Neuronal stem cell (in vitro differentiated cells): ENCODE measurements at regions not wholly inside any gene's neighbourhood (a gene's known extent, or its start where the extent isn't known, plus 50 kb on each side); places are given as distances from the start of the nearest gene placed in this dataset.

Source experiments
- DNase-seq: peaks from one replicate; pipeline ENCODE4 v3.0.0-alpha.2; 2013; ENCODE audit warnings: low spot score
- H2AFZ ChIP-seq: one replicate; pipeline ENCODE4 v1.6.1; 2013; ENCODE audit warnings: mild to moderate bottlenecking, low read length, inconsistent platforms
- H2AK5ac ChIP-seq: 2 replicates; pipeline ENCODE4 v1.6.1; 2013; ENCODE audit warnings: low read depth, mild to moderate bottlenecking, inconsistent platforms, low read length, moderate library complexity, mixed read lengths
- H2BK120ac ChIP-seq: 2 replicates; pipeline ENCODE4 v1.6.1; 2013; ENCODE audit warnings: low read depth, mild to moderate bottlenecking, inconsistent platforms, low read length, moderate library complexity, mixed read lengths
- H2BK12ac ChIP-seq: one replicate; pipeline ENCODE4 v1.6.1; 2013; ENCODE audit warnings: low read length, inconsistent platforms
- H2BK15ac ChIP-seq: 2 replicates; pipeline ENCODE4 v1.6.1; 2013; ENCODE audit warnings: mild to moderate bottlenecking, low read length, inconsistent platforms, mixed read lengths
- H2BK5ac ChIP-seq: one replicate; pipeline ENCODE4 v1.6.1; 2013; ENCODE audit warnings: inconsistent platforms, mild to moderate bottlenecking, low read length, moderate library complexity
- H3K14ac ChIP-seq: one replicate; pipeline ENCODE4 v1.6.1; 2013; ENCODE audit warnings: low read length, inconsistent platforms
- H3K18ac ChIP-seq: 2 replicates; pipeline ENCODE4 v1.6.1; 2013; ENCODE audit warnings: low read length, inconsistent platforms
- H3K23ac ChIP-seq: 2 replicates; pipeline ENCODE4 v1.6.1; 2013; ENCODE audit warnings: low read depth, mild to moderate bottlenecking, mixed read lengths, low read length, inconsistent platforms; ENCODE audit not compliant: poor library complexity
- H3K27ac ChIP-seq: replicated peaks from 3 replicates; pipeline ENCODE4 v1.5.1; 2013; ENCODE audit warnings: low read length, inconsistent platforms
- H3K27me3 ChIP-seq, 3 experiments: 2 replicates each; pipeline ENCODE4 v1.6.1; 2013; ENCODE audit warnings: low read length in 3 of 3, mild to moderate bottlenecking in 2 of 3, inconsistent platforms in 1 of 3, low read depth in 1 of 3, mixed read lengths in 1 of 3, moderate library complexity in 1 of 3; ENCODE audit not compliant: control insufficient read depth in 3 of 3, insufficient read depth in 3 of 3
- H3K36me3 ChIP-seq, 2 donors: replicated peaks in 1 of 2; 2 replicates each; pipeline ENCODE4 v1.6.1; 2013; ENCODE audit warnings: low read length in 2 of 2; ENCODE audit not compliant: control insufficient read depth in 2 of 2, insufficient read depth in 2 of 2
- H3K4ac ChIP-seq: 2 replicates; pipeline ENCODE4 v1.6.1; 2013; ENCODE audit warnings: inconsistent platforms, mild to moderate bottlenecking, low read length, moderate library complexity
- H3K4me1 ChIP-seq, 2 donors: 1 replicate in 1 of 2; 2 replicates in 1 of 2; pipeline ENCODE4 v1.6.1; 2013; ENCODE audit warnings: low read length in 2 of 2, low read depth in 1 of 2; ENCODE audit not compliant: control insufficient read depth in 2 of 2, insufficient read depth in 1 of 2
- H3K4me2 ChIP-seq: one replicate; pipeline ENCODE4 v1.6.1; 2013; ENCODE audit warnings: mild to moderate bottlenecking, low read length, inconsistent platforms; ENCODE audit not compliant: insufficient read depth, poor library complexity, severe bottlenecking
- H3K4me3 ChIP-seq, 2 donors: 2 replicates each; pipeline ENCODE4 v1.5.1; 2013; ENCODE audit warnings: low read length in 2 of 2, mild to moderate bottlenecking in 2 of 2, inconsistent platforms in 1 of 2, moderate library complexity in 1 of 2
- H3K79me1 ChIP-seq: one replicate; pipeline ENCODE4 v1.6.1; 2013; ENCODE audit warnings: low read depth, mild to moderate bottlenecking, inconsistent platforms, low read length, moderate library complexity
- H3K9ac ChIP-seq: one replicate; pipeline ENCODE4 v1.6.1; 2013; ENCODE audit warnings: mild to moderate bottlenecking, low read depth, low read length, inconsistent platforms; ENCODE audit not compliant: poor library complexity
- H3K9me3 ChIP-seq, 2 donors: replicated peaks in 1 of 2; 2 replicates each; pipeline versions ENCODE3 to v1.6.1; 2013; ENCODE audit warnings: low read length in 2 of 2, mild to moderate bottlenecking in 2 of 2, inconsistent platforms in 1 of 2, low read depth in 1 of 2, mixed read lengths in 1 of 2, moderate library complexity in 1 of 2; ENCODE audit not compliant: control insufficient read depth in 2 of 2, insufficient read depth in 1 of 2
- H4K8ac ChIP-seq: one replicate; pipeline ENCODE4 v1.6.1; 2013; ENCODE audit warnings: low read depth, mild to moderate bottlenecking, inconsistent platforms, low read length, moderate library complexity
- H4K91ac ChIP-seq: one replicate; pipeline ENCODE4 v1.6.1; 2013; ENCODE audit warnings: low read length, low read depth, mild to moderate bottlenecking, inconsistent platforms; ENCODE audit not compliant: poor library complexity
- WGBS, 2 donors: extraction: QIAGEN DNeasy Blood & Tissue Kit; methylation state at CpG; one replicate each; pipeline ENCODE4 v1.1.7; 2013; ENCODE audit warnings: missing lambda C conversion rate in 2 of 2, mixed read lengths in 1 of 2; ENCODE audit not compliant: insufficient read length in 2 of 2, insufficient replicate concordance in 1 of 2; ENCODE audit errors: extremely low coverage in 2 of 2; 5-methylcytosine and 5-hydroxymethylcytosine counted together

DNA sequence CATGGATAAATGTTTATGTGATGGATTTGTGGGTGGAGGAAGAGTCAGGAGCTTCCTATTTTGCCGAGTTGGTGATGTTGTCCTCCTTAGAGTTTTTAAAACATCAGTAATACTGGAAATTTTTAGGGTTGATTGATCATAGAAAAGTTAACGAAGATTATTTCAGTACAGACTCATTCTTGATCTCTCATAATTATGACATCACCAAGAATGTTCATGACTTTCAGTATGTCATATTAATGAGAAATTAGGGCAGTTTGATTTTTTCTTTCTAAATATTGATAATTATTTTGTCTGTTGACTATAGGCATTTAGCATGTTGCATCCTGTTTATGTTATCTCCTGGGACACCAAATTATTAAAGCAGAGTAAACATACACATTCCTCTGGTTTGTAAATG is 512.2 kb downstream of the CD109 start:
- Histone ChIP-seq H3K4ac (no peak overlapping the region), H2BK120ac (no peak overlapping the region), H3K27me3 (no peaks in the 10 kb centered on the region), H3K23ac (no peak overlapping the region), H3K36me3 (no peaks in the 10 kb centered on the region), H3K14ac (no peak overlapping the region), H3K4me1 (no peaks in the 10 kb centered on the region), H2BK12ac (no peak overlapping the region), H3K9ac (no peak overlapping the region), H2BK5ac (no peak overlapping the region), H2AK5ac (no peak overlapping the region), H3K4me2 (no peak overlapping the region), H3K18ac (no peak overlapping the region), H2BK15ac (no peak overlapping the region), H3K9me3 (no peaks in the 10 kb centered on the region), H3K79me1 (no peaks in the 10 kb centered on the region), H3K4me3 (no peak overlapping the region), H4K8ac (no peak overlapping the region), H3K27ac (no peak overlapping the region), H4K91ac (no peak overlapping the region), H2AFZ (no peak overlapping the region)
- no CpG with 5 or more reads among the region's 2 CpGs for WGBS, 2 donors
- no peak for DNase-seq

DNA sequence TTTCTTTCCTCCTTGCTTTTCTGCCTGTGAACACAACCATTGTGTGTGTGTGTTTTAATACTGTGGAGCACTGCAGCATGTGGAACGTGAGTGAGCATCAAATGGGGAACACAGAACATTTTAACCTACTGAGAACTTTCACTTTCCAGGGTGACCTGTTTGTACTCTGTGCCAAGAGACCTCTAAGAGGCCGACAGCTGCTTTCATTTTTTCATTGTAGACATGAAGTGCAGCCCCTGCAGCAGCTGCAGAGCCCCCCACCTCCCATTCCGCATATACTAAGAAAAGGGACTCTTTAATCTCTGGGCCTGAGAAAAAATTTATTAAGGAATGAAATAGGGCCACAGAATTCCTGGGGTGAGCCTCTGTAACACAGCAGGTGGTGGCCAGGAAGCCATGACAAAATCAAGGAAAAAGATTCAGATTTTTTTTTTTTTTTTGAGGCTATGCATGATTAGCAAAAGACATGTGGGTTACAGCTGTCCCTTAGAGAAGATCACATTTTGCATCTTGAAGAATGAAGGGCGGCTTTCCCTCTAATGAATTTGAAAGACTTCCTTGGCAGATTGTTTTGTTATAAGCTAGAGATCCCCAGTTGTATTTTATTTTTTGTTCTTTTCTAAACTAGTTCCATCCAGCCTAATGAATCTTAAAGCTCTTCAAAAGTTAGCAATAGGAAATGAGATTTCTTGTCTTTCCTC is 503.4 kb downstream of the CD109 start:
- Histone ChIP-seq H3K14ac (no peak overlapping the region), H3K4me2 (no peak overlapping the region), H2BK15ac (no peak overlapping the region), H3K18ac (no peak overlapping the region), H2AK5ac (no peak overlapping the region), H3K4ac (no peak overlapping the region), H2BK120ac (no peak overlapping the region), H2BK12ac (no peak overlapping the region), H3K9ac (no peak overlapping the region), H3K23ac (no peak overlapping the region), H3K4me1 (peaks cover 0 to 2% of the 10 kb centered on the region in 2 donors), H4K91ac (no peak overlapping the region), H3K9me3 (no peaks in the 10 kb centered on the region), H3K27me3 (no peaks in the 10 kb centered on the region), H3K27ac (no peak overlapping the region), H3K4me3 (no peak overlapping the region), H2AFZ (peak overlapping the region; percentile 35), H3K36me3 (no peaks in the 10 kb centered on the region), H2BK5ac (no peak overlapping the region), H4K8ac (no peak overlapping the region), H3K79me1 (no peaks in the 10 kb centered on the region)
- DNase-seq: no peak
- no CpG with 5 or more reads among the region's 4 CpGs for WGBS, 2 donors

GRCh38 chr6:74197310-74197709 is 501.3 kb downstream of the CD109 start:
- peaks cover 0 to 2% of the 10 kb centered on the region in 2 donors for H3K4me1 ChIP-seq
- no peaks in the 10 kb centered on the region for H3K27me3 ChIP-seq
- H4K8ac ChIP-seq: no peak overlapping the region
- H3K9me3 ChIP-seq: no peaks in the 10 kb centered on the region
- no peak overlapping the region for H3K27ac ChIP-seq
- no peak overlapping the region for H3K18ac ChIP-seq
- no peaks in the 10 kb centered on the region for H3K79me1 ChIP-seq
- H3K36me3 ChIP-seq: no peaks in the 10 kb centered on the region
- no peak overlapping the region for H3K4me3 ChIP-seq
- no peak overlapping the region for H3K9ac ChIP-seq
- H2BK120ac ChIP-seq: no peak overlapping the region
- no peak for DNase-seq
- H3K4ac ChIP-seq: no peak overlapping the region
- H2AK5ac ChIP-seq: no peak overlapping the region
- H3K4me2 ChIP-seq: no peak overlapping the region
- H4K91ac ChIP-seq: no peak overlapping the region
- no peak overlapping the region for H2BK5ac ChIP-seq
- H2AFZ ChIP-seq: no peak overlapping the region
- H3K23ac ChIP-seq: no peak overlapping the region
- H2BK12ac ChIP-seq: no peak overlapping the region
- H3K14ac ChIP-seq: no peak overlapping the region
- H2BK15ac ChIP-seq: no peak overlapping the region

- no peak overlapping the region for H2AK5ac ChIP-seq
- H3K27ac ChIP-seq: no peak overlapping the region
- H3K9me3 ChIP-seq: no peaks in the 10 kb centered on the region
- no peak overlapping the region for H3K4me2 ChIP-seq
- H3K23ac ChIP-seq: no peak overlapping the region
- no peaks in the 10 kb centered on the region for H3K36me3 ChIP-seq
- H2AFZ ChIP-seq: no peak overlapping the region
- no peak overlapping the region for H3K4ac ChIP-seq
- no peak overlapping the region for H3K18ac ChIP-seq
- no peak overlapping the region for H3K9ac ChIP-seq
- H4K91ac ChIP-seq: no peak overlapping the region
- H3K4me1 ChIP-seq: no peaks in the 10 kb centered on the region
- H2BK12ac ChIP-seq: no peak overlapping the region
- WGBS, 2 donors: no CpG with 5 or more reads among the region's 3 CpGs
- no peak overlapping the region for H3K4me3 ChIP-seq
- H4K8ac ChIP-seq: no peak overlapping the region
- no peak overlapping the region for H2BK15ac ChIP-seq
- no peak for DNase-seq
- H3K79me1 ChIP-seq: no peaks in the 10 kb centered on the region
- H2BK5ac ChIP-seq: no peak overlapping the region
- no peak overlapping the region for H3K14ac ChIP-seq
- no peaks in the 10 kb centered on the region for H3K27me3 ChIP-seq
- H2BK120ac ChIP-seq: no peak overlapping the region
Observed at GRCh38 chr6:74187811-74188210, 491.8 kb downstream of the CD109 start.
